ENCODE measurements at regions not wholly inside any gene's neighbourhood (a gene's known extent, or its start where the extent isn't known, plus 50 kb on each side); places are given as distances from the start of the nearest gene placed in this dataset.

DNA sequence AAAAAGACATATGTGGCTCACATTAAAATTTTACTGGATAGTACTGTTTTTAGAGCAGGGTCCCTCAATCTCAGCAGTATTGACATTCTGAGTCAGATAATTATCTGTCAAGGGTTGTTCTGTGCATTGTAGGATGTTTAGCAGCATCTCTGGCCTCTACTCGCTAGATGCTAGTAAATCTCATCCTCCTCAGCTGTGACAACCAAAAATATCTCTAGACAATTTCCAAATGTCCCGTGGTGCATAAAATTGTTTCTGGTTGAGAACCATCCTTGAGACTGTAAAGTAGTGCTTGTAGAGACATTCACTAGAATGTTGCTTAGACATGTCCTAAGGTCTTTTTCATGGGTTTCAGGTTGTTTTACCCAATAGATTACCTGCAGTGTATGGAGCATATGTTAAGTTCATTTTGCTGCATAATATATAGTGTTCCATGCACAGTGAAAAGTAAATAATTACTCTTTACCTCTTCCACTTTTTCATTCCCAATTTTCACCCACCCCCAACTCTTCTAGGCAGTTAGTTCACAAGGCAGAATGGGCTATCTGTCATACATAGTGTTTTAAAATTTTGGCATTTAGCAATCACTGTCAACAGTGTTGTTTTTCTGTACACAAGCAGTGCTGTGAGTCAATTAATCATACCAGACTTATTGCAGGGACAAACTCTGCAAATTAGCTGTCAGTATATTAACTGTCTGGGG, 200.2 kb upstream of the SLC38A2 start:
- TF ChIP-seq, protein P1, sequence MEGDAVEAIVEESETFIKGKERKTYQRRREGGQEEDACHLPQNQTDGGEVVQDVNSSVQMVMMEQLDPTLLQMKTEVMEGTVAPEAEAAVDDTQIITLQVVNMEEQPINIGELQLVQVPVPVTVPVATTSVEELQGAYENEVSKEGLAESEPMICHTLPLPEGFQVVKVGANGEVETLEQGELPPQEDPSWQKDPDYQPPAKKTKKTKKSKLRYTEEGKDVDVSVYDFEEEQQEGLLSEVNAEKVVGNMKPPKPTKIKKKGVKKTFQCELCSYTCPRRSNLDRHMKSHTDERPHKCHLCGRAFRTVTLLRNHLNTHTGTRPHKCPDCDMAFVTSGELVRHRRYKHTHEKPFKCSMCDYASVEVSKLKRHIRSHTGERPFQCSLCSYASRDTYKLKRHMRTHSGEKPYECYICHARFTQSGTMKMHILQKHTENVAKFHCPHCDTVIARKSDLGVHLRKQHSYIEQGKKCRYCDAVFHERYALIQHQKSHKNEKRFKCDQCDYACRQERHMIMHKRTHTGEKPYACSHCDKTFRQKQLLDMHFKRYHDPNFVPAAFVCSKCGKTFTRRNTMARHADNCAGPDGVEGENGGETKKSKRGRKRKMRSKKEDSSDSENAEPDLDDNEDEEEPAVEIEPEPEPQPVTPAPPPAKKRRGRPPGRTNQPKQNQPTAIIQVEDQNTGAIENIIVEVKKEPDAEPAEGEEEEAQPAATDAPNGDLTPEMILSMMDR (IDR thresholded peaks at IDR 0.05; ENCODE audit: poor library complexity, severe bottlenecking), result no peak
- no peak for TF ChIP-seq TAF1 (IDR thresholded peaks at IDR 0.05; ENCODE audit: low read depth)
- TF ChIP-seq, protein P2, sequence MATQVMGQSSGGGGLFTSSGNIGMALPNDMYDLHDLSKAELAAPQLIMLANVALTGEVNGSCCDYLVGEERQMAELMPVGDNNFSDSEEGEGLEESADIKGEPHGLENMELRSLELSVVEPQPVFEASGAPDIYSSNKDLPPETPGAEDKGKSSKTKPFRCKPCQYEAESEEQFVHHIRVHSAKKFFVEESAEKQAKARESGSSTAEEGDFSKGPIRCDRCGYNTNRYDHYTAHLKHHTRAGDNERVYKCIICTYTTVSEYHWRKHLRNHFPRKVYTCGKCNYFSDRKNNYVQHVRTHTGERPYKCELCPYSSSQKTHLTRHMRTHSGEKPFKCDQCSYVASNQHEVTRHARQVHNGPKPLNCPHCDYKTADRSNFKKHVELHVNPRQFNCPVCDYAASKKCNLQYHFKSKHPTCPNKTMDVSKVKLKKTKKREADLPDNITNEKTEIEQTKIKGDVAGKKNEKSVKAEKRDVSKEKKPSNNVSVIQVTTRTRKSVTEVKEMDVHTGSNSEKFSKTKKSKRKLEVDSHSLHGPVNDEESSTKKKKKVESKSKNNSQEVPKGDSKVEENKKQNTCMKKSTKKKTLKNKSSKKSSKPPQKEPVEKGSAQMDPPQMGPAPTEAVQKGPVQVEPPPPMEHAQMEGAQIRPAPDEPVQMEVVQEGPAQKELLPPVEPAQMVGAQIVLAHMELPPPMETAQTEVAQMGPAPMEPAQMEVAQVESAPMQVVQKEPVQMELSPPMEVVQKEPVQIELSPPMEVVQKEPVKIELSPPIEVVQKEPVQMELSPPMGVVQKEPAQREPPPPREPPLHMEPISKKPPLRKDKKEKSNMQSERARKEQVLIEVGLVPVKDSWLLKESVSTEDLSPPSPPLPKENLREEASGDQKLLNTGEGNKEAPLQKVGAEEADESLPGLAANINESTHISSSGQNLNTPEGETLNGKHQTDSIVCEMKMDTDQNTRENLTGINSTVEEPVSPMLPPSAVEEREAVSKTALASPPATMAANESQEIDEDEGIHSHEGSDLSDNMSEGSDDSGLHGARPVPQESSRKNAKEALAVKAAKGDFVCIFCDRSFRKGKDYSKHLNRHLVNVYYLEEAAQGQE (IDR thresholded peaks at IDR 0.05; ENCODE audit: borderline replicate concordance), result no peak
- TF ChIP-seq MXI1 (conservative IDR thresholded peaks at IDR 0.05; ENCODE audit: poor library complexity, severe bottlenecking), result no peak
- no peak for TF ChIP-seq EZH2 (IDR thresholded peaks at IDR 0.05; ENCODE audit: borderline replicate concordance, insufficient read depth, low read length, poor library complexity, severe bottlenecking)
- TF ChIP-seq POLR2AphosphoS5 (IDR thresholded peaks at IDR 0.05), result no peak
- TF ChIP-seq RAD21 (conservative IDR thresholded peaks at IDR 0.05), result no peak
- no peak for TF ChIP-seq SMC3 (conservative IDR thresholded peaks at IDR 0.05; ENCODE audit: poor library complexity)
- no peak for TF ChIP-seq EP300 (conservative IDR thresholded peaks at IDR 0.05; ENCODE audit: poor library complexity, severe bottlenecking)
